ENCODE measurements at regions not wholly inside any gene's neighbourhood (a gene's known extent, or its start where the extent isn't known, plus 50 kb on each side); places are given as distances from the start of the nearest gene placed in this dataset.
"Not testable (repeated sequence)": the region's sequence is repeated elsewhere in the genome, so short reads cannot be mapped to it uniquely, and the experiment has no call there.

- DNase-seq, result no peak
Measured at GRCh38 chr21:14616380-14617039, 70.4 kb upstream of the SAMSN1 start.

DNA sequence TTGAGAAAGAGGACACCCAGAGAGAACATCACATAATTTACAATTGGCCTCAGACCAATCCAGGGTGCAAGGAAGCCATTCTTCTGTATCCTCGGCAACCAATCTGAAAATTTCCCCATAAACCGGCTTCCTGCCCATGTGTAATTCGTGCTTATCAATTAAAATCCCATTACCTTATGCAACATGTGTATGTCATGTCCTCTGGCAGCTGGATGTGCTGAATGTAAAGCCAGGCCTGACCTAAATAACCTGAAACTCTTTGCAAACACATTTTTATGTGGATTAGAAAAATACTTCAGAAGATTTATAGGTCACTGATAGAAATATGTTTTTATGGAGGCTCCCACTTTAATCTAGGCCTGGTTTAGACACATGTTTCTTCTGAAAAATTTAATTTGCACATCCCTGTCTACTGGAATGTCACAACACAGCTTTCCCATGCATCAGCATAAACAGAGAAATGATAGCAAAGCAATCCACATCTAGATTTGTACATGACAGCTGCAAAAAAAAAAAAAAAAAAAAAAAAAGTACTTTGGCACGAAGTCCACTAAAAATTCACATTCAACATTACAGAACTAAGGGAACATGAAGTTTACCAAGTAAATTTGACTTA, 69.4 kb upstream of the SAMSN1 start:
- DNase-seq, result no peak

DNA sequence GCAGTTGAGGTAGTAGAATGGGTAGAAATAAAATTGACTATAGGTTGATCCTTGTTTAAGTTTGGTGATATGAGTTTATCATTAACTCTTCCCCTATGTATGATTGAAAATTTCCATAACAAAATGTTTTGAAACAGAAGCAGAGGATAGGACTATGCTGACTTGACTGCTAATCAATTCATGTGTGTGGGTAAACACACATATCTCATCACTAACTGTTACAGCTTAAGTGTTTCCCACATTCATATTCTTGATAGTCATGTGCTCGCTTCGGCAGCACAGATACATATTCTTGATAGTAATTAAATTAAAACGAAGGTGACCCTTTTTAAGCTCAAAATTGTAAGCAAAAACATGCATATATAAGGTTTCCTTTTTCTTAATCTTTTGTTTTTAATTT, 68.2 kb upstream of the SAMSN1 start:
- no peak for DNase-seq

DNA sequence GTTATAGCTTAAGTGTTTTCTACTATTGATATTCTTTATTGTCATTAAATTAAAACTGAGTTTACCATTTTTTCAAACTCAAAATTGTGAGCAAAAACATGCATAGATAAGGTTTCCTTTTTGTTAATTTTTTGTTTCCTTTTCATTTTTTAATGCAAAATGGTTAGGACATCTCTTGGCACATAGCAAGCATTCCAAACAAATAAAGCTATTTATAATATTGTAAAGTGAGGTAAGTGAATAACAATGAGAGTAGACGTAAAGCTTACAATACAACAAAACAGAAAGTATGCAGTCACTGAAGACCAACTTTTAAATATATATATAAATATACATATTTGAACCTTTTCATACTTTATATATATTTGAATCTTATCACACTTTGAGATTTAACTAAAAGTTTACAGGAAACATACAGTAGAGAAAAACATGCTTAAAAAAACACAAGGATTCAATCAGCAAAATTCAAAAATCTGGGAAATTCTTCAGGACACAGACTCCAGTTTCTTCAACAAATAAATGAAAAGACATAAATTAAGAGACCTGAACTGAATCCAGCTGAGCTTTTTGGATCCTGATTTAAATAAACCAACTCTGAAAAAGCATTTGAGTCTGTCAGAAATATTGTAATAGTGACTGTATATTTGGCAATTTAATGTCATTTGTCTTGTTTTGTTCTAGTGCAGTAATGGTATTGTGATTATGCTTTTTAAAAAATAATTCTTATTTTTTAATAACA, 67.5 kb upstream of the SAMSN1 start:
- DNase-seq, result no peak

DNA sequence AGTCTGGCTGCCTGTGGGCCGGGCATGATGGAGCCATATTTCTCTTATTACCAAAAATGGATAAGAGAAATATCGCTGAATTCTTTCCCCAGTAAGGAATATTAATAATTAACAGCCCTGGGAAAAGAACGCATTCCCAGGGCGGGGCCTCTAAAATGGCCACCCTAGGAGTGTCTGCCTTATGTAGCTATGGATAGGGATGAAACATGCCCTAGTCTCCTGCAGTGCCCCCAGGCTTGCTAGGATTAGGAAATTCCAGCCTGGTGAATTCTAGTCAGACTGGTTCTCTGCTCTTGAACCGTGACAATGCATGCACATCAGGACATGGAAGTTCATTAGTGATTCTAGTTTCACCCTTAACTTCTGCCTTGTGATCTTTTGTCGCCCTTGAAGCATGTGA, 64.0 kb upstream of the SAMSN1 start:
- DNase-seq, result not testable (repeated sequence)

DNA sequence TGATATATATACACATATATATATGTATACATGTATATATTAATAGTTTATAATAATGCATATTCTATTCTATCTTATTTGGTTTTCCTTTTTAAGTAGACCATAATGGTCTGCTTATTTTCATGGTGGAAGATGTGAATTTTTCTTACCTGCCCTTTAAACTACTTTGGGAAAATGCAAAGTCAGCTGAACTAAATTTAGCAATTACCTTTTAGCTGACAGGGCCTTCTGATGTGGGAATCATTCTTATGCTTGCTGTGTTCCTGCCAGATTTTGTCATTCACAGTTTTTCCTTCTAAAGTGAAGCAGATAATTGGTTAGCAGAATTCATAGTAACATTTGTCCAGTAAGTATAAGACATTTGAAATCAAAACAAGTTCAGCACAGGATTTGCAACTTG, 63.2 kb upstream of the SAMSN1 start:
- no peak for DNase-seq

DNA sequence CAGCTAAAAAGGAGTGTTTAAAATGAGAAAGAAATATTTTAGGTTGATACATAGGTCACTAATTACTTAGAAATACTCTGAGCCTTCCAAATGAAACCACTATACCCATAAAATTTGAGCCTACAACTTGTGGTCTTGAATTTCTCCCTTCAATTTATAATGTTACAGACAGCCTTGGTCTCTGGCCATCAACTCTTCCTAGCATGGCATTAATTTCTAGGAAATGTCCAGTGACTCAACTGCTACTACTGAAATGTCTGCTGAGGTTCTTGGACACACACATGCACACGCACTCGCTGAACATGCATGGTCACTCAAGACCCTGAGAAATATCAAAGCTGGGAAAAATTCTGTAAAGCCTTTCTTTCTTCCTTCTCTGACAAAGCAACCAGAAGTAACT, 61.1 kb upstream of the SAMSN1 start:
- DNase-seq, result no peak

DNA sequence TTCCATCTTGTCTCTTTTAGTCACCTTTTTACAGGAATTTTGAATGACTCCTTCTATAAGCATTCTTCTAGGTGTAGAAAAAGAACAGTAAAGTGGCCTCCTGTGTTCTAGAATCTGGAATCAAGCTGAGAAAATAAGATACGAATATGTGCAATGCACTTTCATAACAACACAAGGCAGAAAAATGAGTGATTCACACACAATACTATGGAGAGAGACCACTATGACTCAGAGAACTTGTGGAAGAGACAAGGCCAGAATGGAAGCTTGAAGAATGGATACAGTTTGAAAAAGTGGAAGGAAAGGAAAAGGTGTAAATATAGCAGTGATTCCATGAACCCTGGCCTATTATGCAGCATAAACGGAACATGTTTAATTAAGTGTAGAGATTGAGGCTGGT, 57.1 kb upstream of the SAMSN1 start:
- no peak for DNase-seq

DNA sequence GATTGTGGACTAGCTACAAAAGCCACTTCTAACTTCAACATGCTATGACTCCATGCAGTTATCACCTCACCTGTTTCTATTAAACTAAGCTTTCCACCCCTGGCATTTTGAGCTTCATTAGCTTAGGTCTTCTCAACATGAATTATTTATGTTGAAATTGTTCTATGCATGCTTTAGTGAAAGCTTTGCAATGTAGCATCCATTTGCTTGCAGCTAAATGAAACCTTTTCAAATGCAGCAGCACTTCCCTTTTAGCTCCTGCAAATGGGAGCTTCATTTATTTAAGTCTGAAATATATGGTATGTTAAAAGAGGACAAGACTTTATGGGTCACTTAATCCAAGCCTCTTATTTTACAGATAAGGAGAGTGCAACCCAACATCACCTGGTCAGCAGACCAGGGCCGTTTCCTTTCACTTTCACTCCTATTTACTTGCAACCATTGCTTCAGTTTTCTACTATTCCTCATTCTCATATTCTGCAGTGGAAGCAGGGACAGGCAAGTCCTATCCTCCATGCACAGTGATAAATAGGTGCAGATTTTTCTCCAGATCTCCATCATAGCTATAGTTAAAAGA, 56.4 kb upstream of the SAMSN1 start:
- DNase-seq, result peak in 1 of 51 donors; percentile 2

GRCh38 chr21:14600569-14601297, 54.6 kb upstream of the SAMSN1 start:
- no peak for DNase-seq

GRCh38 chr21:14598065-14598464, 52.0 kb upstream of the SAMSN1 start:
- DNase-seq, result no peak
